Kidney epithelial cell (primary cell): ENCODE measurements at regions not wholly inside any gene's neighbourhood (a gene's known extent, or its start where the extent isn't known, plus 50 kb on each side); places are given as distances from the start of the nearest gene placed in this dataset.

Source experiments
- DNase-seq: peaks from one replicate; pipeline ENCODE4 v3.0.0-alpha.2; 2010; ENCODE audit warnings: low read depth
- H3K27me3 ChIP-seq: 2 replicates; pipeline ENCODE4 v1.6.0; 2011; ENCODE audit warnings: low read length; ENCODE audit not compliant: control insufficient read depth, insufficient read depth
- H3K36me3 ChIP-seq: 2 replicates; pipeline ENCODE4 v1.5.1; 2011; ENCODE audit warnings: low read length; ENCODE audit not compliant: control insufficient read depth, insufficient read depth
- H3K4me3 ChIP-seq: 2 replicates; pipeline ENCODE4 v1.5.1; 2011; ENCODE audit warnings: low read depth, mild to moderate bottlenecking, control low read depth, low read length
- TF ChIP-seq, protein P1 (sequence below): IDR thresholded peaks from 2 replicates; pipeline ENCODE4 v1.5.1; 2011; ENCODE audit warnings: mild to moderate bottlenecking, moderate library complexity, low read length, control low read depth, inconsistent platforms; ENCODE audit not compliant: insufficient read depth, poor library complexity, severe bottlenecking

DNA sequence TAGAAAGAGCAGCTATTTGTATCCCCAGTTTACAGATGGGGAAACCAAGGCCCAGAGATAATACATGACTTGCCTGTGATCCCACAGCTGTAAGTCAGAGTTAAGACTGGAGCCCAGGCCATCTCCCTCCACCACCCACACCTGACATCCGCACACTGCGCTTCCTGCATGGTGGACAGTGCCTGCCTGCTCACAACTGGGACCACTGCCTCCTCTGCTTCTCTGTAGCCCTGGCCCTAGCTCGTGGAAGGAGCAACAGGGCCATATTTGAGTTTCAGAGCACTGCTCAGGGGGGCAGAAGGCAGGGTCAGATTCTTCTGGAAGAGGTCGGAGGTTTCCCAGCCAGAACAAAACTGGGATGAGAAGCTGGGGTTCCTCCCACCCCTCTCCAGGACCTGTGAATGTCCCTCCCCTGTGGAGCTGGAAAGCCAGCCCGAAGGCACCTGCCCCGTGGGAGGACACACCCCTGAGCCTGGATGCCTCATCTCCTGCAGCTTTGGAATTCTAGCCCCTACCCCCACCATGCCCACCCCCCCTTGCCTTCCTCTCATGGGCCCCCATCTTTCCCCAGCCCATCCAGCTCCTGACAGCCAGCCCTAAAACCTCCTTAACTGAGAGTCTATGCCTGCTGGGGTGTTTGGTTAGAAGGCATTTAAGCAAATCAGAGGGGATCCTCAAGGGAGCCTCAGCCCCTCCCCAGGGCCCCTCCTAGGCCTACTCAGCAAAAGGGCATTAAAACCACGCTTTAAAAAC is 100.1 kb downstream of the TPRA1 start:
- Histone ChIP-seq H3K27me3 (peaks cover 4% of the 10 kb centered on the region), H3K36me3 (no peaks in the 10 kb centered on the region), H3K4me3 (no peak overlapping the region)
- no peak for DNase-seq
- TF ChIP-seq, protein P1, sequence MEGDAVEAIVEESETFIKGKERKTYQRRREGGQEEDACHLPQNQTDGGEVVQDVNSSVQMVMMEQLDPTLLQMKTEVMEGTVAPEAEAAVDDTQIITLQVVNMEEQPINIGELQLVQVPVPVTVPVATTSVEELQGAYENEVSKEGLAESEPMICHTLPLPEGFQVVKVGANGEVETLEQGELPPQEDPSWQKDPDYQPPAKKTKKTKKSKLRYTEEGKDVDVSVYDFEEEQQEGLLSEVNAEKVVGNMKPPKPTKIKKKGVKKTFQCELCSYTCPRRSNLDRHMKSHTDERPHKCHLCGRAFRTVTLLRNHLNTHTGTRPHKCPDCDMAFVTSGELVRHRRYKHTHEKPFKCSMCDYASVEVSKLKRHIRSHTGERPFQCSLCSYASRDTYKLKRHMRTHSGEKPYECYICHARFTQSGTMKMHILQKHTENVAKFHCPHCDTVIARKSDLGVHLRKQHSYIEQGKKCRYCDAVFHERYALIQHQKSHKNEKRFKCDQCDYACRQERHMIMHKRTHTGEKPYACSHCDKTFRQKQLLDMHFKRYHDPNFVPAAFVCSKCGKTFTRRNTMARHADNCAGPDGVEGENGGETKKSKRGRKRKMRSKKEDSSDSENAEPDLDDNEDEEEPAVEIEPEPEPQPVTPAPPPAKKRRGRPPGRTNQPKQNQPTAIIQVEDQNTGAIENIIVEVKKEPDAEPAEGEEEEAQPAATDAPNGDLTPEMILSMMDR = no peak

DNA sequence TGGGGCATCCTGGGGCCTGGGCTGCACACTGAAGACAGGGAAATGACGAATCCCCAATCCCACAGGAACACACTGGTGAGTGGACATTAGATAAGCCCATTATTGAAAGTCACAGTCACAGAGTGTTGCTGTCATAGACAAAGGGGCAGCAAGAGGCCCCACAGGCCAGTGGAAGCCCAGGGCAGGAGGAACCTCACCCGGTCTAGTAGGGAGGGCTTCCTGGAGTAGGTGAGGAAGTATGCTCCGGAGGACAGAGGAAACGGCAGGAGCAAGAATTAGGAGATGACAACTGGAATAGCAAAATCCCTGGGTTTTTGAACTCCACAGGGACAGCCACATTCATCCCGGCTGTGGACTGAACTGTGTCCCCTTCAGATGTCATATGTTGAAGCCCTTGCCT is 101.2 kb downstream of the TPRA1 start:
- no peak for DNase-seq
- Histone ChIP-seq H3K27me3 (peaks cover 4% of the 10 kb centered on the region), H3K36me3 (no peaks in the 10 kb centered on the region), H3K4me3 (no peak overlapping the region)
- TF ChIP-seq, protein P1 = no peak

DNA sequence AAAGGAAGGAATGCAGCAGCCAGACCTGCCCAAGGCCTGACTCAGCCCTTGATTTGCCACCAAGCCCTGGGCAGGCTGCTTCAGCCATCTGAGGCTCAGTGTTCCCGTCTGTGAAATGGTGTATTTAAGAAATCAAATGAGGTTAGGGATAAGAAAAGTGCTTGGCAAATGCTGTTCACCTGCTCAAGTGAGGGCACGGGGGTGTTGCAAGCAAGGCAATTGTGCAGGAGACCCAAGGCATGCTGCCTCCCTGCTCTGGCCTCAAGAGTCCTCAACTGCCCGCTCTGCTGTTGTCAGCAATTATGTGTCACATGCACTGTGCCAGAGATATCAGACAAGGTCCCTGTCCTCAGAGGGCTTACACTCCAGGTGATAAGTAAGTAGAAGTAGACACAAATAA is 101.8 kb downstream of the TPRA1 start:
- H3K27me3 ChIP-seq = peaks cover 5% of the 10 kb centered on the region
- no peaks in the 10 kb centered on the region for H3K36me3 ChIP-seq
- no peak overlapping the region for H3K4me3 ChIP-seq
- no peak for DNase-seq
- TF ChIP-seq, protein P1 = no peak

DNA sequence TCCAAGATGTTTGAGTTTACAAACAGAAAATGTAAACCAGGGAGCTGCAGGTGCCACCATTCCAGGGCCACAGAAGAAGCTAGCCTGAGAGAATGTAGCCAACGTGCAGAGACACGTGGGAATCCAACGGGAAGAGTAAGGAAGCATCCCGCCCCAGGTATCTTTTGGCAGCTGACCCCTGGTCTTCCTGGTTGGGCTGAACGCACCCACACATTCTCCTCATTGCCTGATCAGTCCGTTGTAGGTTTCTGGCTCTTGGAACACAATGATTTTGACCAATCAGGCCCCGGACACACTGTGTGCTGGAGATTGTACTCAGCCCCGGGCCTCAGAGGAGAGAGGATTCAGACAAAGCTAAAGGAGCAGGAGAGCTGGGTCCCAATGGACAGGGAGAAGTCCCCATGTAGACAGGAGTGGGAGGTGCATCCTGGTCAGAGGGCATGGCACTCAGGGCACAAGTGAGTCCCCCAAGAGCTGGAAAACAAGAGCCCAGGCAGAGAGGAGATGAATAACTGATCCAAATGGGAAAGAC is 102.3 kb downstream of the TPRA1 start:
- Histone ChIP-seq H3K27me3 (peaks cover 5% of the 10 kb centered on the region), H3K4me3 (no peak overlapping the region), H3K36me3 (no peaks in the 10 kb centered on the region)
- no peak for DNase-seq
- TF ChIP-seq, protein P1 = no peak

DNA sequence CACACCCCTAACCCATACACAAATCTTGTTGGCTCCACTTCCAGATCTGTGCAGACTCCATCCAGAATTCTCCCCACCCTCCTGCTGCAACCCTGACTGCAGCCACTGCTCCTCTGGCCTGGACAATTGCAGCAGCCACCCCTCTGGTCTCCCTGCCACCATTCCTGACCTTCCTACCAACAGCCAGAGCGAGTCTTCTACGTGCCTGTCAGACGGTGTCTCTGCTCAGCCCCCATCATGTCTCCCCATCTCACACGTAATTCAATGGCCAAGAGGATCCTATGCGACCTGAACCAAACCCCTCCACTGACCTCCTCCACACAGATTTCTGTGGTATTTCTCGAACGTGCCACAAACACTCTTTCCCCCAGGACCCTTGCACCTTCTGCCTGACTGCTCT is 103.3 kb downstream of the TPRA1 start:
- no peaks in the 10 kb centered on the region for H3K36me3 ChIP-seq
- TF ChIP-seq, protein P1 = no peak
- no peak for DNase-seq
- no peak overlapping the region for H3K4me3 ChIP-seq
- H3K27me3 ChIP-seq = peaks cover 5% of the 10 kb centered on the region
